ENCODE measurements at regions not wholly inside any gene's neighbourhood (a gene's known extent, or its start where the extent isn't known, plus 50 kb on each side); places are given as distances from the start of the nearest gene placed in this dataset.

DNA sequence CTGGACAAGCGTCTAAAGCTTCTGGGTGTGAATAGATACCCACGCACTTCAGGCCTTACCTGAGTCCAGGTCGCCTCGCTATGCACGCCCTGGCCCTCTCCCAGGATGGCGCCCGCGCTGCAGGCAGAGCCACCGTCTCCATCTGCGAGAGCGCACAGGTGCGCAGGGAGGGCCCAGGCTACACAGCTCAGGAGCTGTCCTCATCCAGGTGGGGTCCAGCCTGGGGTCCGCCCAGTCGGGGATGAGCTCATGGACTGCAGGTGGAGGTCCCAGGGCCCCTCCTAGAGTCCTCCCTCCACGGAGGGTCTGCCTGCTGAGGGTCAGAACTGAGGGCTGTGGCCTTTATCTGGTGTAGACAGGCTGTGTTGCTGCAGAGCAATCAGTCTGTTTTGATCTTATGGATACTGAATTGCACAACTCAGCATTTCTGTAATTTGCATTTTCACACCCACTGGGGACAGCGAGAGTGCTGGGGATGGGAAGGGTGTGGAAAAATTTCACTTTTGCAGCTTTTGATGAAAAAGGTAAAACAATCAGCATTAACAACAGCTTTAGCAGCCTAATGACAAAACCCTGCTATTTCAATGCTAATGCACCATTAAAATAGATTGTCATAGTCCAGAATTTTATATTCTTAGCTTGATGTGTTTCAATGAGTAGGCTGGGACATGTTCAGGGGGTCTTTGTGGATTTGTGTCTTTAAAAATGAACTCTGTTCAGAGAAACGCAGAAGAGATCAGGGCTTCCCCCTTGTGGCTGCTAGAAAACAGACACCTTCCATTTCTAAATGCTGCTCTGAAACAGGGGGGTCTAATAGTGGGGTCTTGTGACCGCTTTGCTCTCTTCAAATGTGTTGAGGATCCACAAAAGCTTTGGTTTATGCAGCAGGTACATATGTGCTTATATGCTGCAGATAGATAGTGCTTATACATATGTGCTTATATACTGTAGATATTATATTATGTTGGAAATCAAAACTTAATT is 77.8 kb upstream of the PHACTR3 start:
- ATAC-seq (replicated peaks) (no peak), DNase-seq (no peak)
- H3K4me3 Mint-ChIP-seq: no peak overlapping the region
- no peaks in the 10 kb centered on the region for H3K36me3 Mint-ChIP-seq
- peaks cover 37 to 52% of the 10 kb centered on the region in 2 donors for H3K27me3 Mint-ChIP-seq
- H3K4me1 Mint-ChIP-seq: peaks cover 4 to 9% of the 10 kb centered on the region in 2 donors
- peaks cover 0 to 1% of the 10 kb centered on the region in 2 donors for H3K9me3 Mint-ChIP-seq
- H3K27ac Mint-ChIP-seq: no peak overlapping the region

DNA sequence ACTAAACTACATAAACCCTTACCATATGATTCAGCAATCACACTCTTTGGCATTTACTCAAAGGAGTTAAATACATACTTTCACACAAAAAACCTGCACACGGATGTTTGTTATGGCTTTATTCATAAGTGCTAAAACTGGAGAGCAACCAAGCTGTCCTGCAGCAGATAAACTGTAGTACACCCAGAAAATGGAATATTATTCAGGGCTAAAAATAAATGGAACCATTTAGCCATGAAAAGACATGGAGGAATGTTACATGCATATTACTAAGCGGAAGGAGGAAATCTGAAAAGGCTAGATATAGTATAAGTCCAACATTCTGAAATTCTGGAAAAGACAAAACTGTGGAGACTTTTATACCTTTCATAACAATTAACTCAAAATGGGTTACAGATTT is 73.6 kb upstream of the PHACTR3 start:
- ATAC-seq (replicated peaks) (no peak), DNase-seq (no peak)
- H3K4me1 Mint-ChIP-seq: peaks cover 0 to 1% of the 10 kb centered on the region in 2 donors
- peaks cover 14 to 23% of the 10 kb centered on the region in 2 donors for H3K27me3 Mint-ChIP-seq
- no peaks in the 10 kb centered on the region for H3K36me3 Mint-ChIP-seq
- no peak overlapping the region for H3K27ac Mint-ChIP-seq
- peaks cover 0 to 5% of the 10 kb centered on the region in 2 donors for H3K9me3 Mint-ChIP-seq
- no peak overlapping the region for H3K4me3 Mint-ChIP-seq

DNA sequence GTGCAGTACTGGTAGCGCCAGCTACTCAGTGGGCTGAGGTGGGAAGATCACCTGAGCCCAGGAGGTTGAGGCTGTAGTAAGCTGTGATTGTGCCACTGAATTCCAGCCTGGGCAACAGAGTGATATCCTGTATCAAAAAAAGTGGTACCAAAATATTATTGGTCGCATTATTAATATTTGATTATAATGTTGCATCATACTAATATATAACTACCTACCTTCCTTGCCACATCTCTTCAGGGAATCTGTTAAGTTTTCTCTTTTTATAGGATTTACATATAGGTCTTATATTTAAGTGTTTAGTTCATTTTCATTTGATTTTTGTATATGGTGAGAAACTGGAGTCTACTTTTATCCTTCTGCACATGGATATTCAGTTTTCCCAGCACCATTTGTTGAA is 66.3 kb upstream of the PHACTR3 start:
- H3K9me3 Mint-ChIP-seq: peaks cover 20 to 22% of the 10 kb centered on the region in 2 donors
- DNase-seq (no peak), ATAC-seq (replicated peaks) (no peak)
- H3K27me3 Mint-ChIP-seq: peaks cover 6 to 11% of the 10 kb centered on the region in 2 donors
- H3K36me3 Mint-ChIP-seq: no peaks in the 10 kb centered on the region
- no peak overlapping the region for H3K4me3 Mint-ChIP-seq
- H3K27ac Mint-ChIP-seq: no peak overlapping the region
- H3K4me1 Mint-ChIP-seq: no peaks in the 10 kb centered on the region

DNA sequence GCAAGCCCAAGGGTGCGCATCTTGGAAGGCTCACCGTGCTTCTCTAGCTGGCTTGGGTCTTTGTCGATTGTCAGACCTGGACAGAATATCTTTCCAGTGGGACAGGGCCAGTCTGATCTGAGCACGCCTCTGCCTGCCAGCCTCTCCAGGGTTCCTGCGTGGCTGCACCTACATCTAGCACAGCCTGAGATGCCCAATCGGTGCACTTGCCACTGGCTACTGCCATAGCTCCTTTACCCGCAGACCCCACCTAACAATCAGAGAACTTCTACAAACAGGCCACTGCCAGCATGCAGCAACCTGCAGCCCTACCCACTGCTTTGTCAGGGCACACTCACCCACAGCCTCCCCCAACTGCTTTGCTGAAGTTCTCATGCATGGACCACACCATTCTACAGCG is 56.7 kb upstream of the PHACTR3 start:
- H3K27me3 Mint-ChIP-seq: peaks cover 26 to 27% of the 10 kb centered on the region in 2 donors
- no peaks in the 10 kb centered on the region for H3K36me3 Mint-ChIP-seq
- H3K27ac Mint-ChIP-seq: no peak overlapping the region
- no peak for ATAC-seq (replicated peaks)
- no peak for DNase-seq
- H3K9me3 Mint-ChIP-seq: no peaks in the 10 kb centered on the region
- H3K4me1 Mint-ChIP-seq: no peaks in the 10 kb centered on the region
- no peak overlapping the region for H3K4me3 Mint-ChIP-seq

Measured in stimulated activated naive B cell treated with anti-CD40 and anti-IgM and Interleukin-4, amounts not matched to agents 10 μg/mL and 1 μg/mL and 100 μg/mL, for 72 hours (primary cell).